Stomach (tissue), 4 donors: ENCODE measurements at regions not wholly inside any gene's neighbourhood (a gene's known extent, or its start where the extent isn't known, plus 50 kb on each side); places are given as distances from the start of the nearest gene placed in this dataset.

Experiments
- EP300 ChIP-seq: sonication (generic); formaldehyde crosslinking; IDR thresholded peaks from one replicate; pipeline ENCODE4 v1.6.1; 2017; ENCODE audit warnings: antibody characterized with exemption
- POLR2A ChIP-seq, 4 donors: fragments of 450-650 bp; IDR thresholded peaks; one replicate each; pipeline ENCODE4 v1.6.1; 2016; ENCODE audit warnings: antibody characterized with exemption in 4 of 4, control low read depth in 2 of 4, mild to moderate bottlenecking in 1 of 4, moderate library complexity in 1 of 4
- POLR2AphosphoS5 ChIP-seq, 3 donors: sonication (generic); formaldehyde crosslinking; IDR thresholded peaks; one replicate each; pipeline ENCODE4 v1.6.1; 2016; ENCODE audit warnings: antibody characterized with exemption in 3 of 3

GRCh38 chr13:62627226-62627625 is 1211.6 kb upstream of the PCDH20 start:
- no peak for TF ChIP-seq EP300
- TF ChIP-seq POLR2A (IDR thresholded peaks at IDR 0.05) = no peak
- TF ChIP-seq POLR2AphosphoS5 (IDR thresholded peaks at IDR 0.05) = no peak
